ENCODE measurements at regions not wholly inside any gene's neighbourhood (a gene's known extent, or its start where the extent isn't known, plus 50 kb on each side); places are given as distances from the start of the nearest gene placed in this dataset.

DNA sequence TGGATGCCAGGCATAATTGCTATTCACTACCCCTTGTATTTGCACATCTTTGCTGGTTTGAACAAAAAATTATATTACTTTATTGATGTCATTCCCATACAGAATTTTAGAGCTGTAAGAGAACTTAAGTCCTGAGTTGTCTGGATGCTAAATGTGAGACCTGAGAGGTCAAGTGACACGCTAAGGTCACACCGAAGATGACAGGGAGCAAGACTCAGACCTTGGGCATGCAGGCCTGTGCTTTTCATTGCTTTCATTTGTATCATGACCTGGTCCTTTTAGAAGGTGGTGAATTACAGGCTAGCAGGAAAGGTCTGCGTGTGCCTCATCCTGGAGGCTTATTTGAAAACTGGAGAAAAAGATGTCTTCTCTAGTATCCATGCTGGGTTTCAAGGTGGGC, 312.0 kb upstream of the RASGRP1 start:
- TF ChIP-seq, protein P1, sequence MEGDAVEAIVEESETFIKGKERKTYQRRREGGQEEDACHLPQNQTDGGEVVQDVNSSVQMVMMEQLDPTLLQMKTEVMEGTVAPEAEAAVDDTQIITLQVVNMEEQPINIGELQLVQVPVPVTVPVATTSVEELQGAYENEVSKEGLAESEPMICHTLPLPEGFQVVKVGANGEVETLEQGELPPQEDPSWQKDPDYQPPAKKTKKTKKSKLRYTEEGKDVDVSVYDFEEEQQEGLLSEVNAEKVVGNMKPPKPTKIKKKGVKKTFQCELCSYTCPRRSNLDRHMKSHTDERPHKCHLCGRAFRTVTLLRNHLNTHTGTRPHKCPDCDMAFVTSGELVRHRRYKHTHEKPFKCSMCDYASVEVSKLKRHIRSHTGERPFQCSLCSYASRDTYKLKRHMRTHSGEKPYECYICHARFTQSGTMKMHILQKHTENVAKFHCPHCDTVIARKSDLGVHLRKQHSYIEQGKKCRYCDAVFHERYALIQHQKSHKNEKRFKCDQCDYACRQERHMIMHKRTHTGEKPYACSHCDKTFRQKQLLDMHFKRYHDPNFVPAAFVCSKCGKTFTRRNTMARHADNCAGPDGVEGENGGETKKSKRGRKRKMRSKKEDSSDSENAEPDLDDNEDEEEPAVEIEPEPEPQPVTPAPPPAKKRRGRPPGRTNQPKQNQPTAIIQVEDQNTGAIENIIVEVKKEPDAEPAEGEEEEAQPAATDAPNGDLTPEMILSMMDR (IDR thresholded peaks at IDR 0.05), result no peak
- TF ChIP-seq POLR2A (IDR thresholded peaks at IDR 0.05), result no peak

All from esophagus squamous epithelium (tissue), 4 donors.